ENCODE measurements at regions not wholly inside any gene's neighbourhood (a gene's known extent, or its start where the extent isn't known, plus 50 kb on each side); places are given as distances from the start of the nearest gene placed in this dataset.

DNA sequence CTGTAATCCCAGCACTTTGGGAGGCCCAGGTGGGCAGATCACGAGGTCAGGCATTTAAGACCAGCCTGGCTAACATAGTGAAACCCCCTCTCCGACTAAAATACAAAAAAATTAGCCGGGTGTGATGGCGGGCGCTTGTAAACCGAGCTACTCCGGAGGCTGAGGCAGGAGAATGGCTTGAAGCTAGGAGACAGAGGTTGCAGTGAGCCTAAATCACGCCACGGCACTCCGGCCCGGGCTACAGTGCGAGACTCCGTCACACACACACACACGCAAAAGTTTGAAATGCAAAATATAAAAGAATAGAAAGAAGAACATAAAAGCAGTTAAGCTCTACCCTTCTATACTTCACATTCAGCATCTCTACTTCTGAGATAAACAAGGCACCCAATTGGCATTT, 1165.9 kb upstream of the CNTN5 start:
- no peak for TF ChIP-seq CTCF (IDR thresholded peaks at IDR 0.05)
- no peak for TF ChIP-seq POLR2A (IDR thresholded peaks at IDR 0.05)
